Transverse colon (tissue), 3 donors: ENCODE measurements at regions not wholly inside any gene's neighbourhood (a gene's known extent, or its start where the extent isn't known, plus 50 kb on each side); places are given as distances from the start of the nearest gene placed in this dataset.

Source experiments
- CTCF ChIP-seq, 5 experiments: fragments of 200-600 bp in 3 of 5; fragments of 450-650 bp in 2 of 5; sonication (generic) in 3 of 5; IDR thresholded peaks; 1 replicate in 2 of 5; 2 replicates in 3 of 5; pipeline ENCODE4 v1.5.1; 2016 to 2017; ENCODE audit warnings: antibody characterized with exemption in 5 of 5, inconsistent platforms in 3 of 5, mild to moderate bottlenecking in 2 of 5, moderate library complexity in 1 of 5
- EP300 ChIP-seq: sonication (generic); formaldehyde crosslinking; IDR thresholded peaks from one replicate; pipeline ENCODE4 v1.6.1; 2017; ENCODE audit warnings: antibody characterized with exemption, low read depth
- POLR2A ChIP-seq: fragments of 450-650 bp; IDR thresholded peaks from one replicate; pipeline ENCODE4 v1.6.1; 2016; ENCODE audit warnings: antibody characterized with exemption, mild to moderate bottlenecking, moderate library complexity

- TF ChIP-seq CTCF (IDR thresholded peaks at IDR 0.05): no peak
- TF ChIP-seq POLR2A: no peak
- no peak for TF ChIP-seq EP300
These were observed 174.9 kb upstream of the PCDH18 start for GRCh38 chr4:137707102-137707620.
